ENCODE measurements at regions not wholly inside any gene's neighbourhood (a gene's known extent, or its start where the extent isn't known, plus 50 kb on each side); places are given as distances from the start of the nearest gene placed in this dataset.

DNA sequence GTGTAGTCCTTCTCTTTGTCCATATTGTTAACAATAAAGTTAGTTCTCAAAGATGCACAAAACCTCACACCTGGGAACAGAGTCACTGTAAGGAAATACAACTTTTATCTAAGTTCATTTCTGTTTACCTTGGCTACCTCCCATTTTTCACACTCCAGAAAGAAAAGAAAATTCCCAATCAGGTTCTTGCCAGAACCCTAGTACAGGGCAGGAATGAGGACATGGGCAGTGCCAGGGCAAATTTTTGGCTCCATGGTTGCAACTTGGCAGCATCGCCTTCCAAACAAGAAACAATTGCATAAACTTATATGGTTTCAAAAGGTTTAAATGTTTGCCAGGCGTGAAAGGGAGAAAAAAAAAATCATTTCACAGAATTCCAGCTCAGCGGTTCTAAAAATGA is 296.3 kb upstream of the PRKD1 start:
- no peaks in the 10 kb centered on the region for H3K79me2 ChIP-seq (ENCODE audit: control insufficient read depth, insufficient read depth, low read length)
- no peaks in the 10 kb centered on the region for H3K9me3 ChIP-seq (replicated peaks; ENCODE audit: control insufficient read depth, insufficient read depth, low read length)
- ATAC-seq (no peak), DNase-seq (ENCODE audit: low read depth, low spot score) (no peak), FAIRE-seq (no peak)
- no peak overlapping the region for H3K4me3 ChIP-seq
- H3K9ac ChIP-seq (ENCODE audit: control insufficient read depth, insufficient read depth, low read length): no peak overlapping the region
- POLR2A ChIA-PET: no interaction called here
- H3K27me3 ChIP-seq (replicated peaks in 1 of 2; ENCODE audit: control insufficient read depth in 2 of 2, insufficient read depth in 2 of 2, low read length in 1 of 2): no peaks in the 10 kb centered on the region
- intact Hi-C loops (cut with micrococcal nuclease; ENCODE audit: unreplicated experiment) (no loop called here), in situ Hi-C loops (cut with MboI) (no loop called here)
- H4K20me1 ChIP-seq (ENCODE audit: control insufficient read depth, insufficient read depth): no peaks in the 10 kb centered on the region
- H3K4me2 ChIP-seq (ENCODE audit: control insufficient read depth, insufficient read depth): no peak overlapping the region
- H3K36me3 ChIP-seq (ENCODE audit: control insufficient read depth in 2 of 2, insufficient read depth in 2 of 2, low read length in 1 of 2): no peaks in the 10 kb centered on the region
- BruUV-seq (replicated peaks): no TSS peak
- SMC1A ChIA-PET (ENCODE audit: uncharacterized antibody, unreplicated experiment): no interaction called here
- RAD21 ChIA-PET (ENCODE audit: unreplicated experiment): no interaction called here
- H2AFZ ChIP-seq (ENCODE audit: control insufficient read depth, low read depth, low read length): no peak overlapping the region
- CTCF ChIA-PET: interaction anchor here (1.9 to 2.7 kb wide), 2 partner anchors 9 to 47 kb away, joined by 8 to 10 read pairs; no protein-coding TSS in a partner anchor
- H3K27ac ChIP-seq (ENCODE audit: control insufficient read depth, insufficient read depth): no peak overlapping the region
- WGBS (ENCODE audit: insufficient coverage, insufficient replicate concordance, low lambda C conversion rate, missing lambda C conversion rate): 29% methylated on average over 3 of the region's 3 CpGs
- no peaks in the 10 kb centered on the region for H3K4me1 ChIP-seq (ENCODE audit: control insufficient read depth, insufficient read depth, low read length)
- TF ChIP-seq DPF2 (IDR thresholded peaks at IDR 0.05) (no peak), CREB1 (IDR thresholded peaks at IDR 0.05; ENCODE audit: low read depth) (no peak), CHD2 (IDR thresholded peaks at IDR 0.05; ENCODE audit: borderline replicate concordance, low read depth, low read length) (no peak), BACH1 (IDR thresholded peaks at IDR 0.05; ENCODE audit: borderline replicate concordance) (no peak), HDAC6 (IDR thresholded peaks at IDR 0.05; ENCODE audit: unreplicated experiment) (no peak), NR2C1 (IDR thresholded peaks at IDR 0.05) (no peak), JUNB (IDR thresholded peaks at IDR 0.05) (no peak), HDGF (IDR thresholded peaks at IDR 0.05) (no peak), ZZZ3 (IDR thresholded peaks at IDR 0.05; ENCODE audit: control insufficient read depth, insufficient read length, low read depth) (no peak), POLR2A (IDR thresholded peaks at IDR 0.05; ENCODE audit: low read depth, low read length) (no peak), NFYA (IDR thresholded peaks at IDR 0.05; ENCODE audit: borderline replicate concordance, low read depth, low read length) (no peak), RCOR1 (conservative IDR thresholded peaks at IDR 0.05; ENCODE audit: low read depth, low read length) (no peak), SPI1 (IDR thresholded peaks at IDR 0.05; ENCODE audit: borderline replicate concordance, insufficient read depth, low read depth, low read length) (no peak)
- TF ChIP-seq, protein P1, sequence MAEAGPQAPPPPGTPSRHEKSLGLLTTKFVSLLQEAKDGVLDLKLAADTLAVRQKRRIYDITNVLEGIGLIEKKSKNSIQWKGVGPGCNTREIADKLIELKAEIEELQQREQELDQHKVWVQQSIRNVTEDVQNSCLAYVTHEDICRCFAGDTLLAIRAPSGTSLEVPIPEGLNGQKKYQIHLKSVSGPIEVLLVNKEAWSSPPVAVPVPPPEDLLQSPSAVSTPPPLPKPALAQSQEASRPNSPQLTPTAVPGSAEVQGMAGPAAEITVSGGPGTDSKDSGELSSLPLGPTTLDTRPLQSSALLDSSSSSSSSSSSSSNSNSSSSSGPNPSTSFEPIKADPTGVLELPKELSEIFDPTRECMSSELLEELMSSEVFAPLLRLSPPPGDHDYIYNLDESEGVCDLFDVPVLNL (IDR thresholded peaks at IDR 0.05; ENCODE audit: low read depth, low read length): no peak
- TF ChIP-seq, protein P2, sequence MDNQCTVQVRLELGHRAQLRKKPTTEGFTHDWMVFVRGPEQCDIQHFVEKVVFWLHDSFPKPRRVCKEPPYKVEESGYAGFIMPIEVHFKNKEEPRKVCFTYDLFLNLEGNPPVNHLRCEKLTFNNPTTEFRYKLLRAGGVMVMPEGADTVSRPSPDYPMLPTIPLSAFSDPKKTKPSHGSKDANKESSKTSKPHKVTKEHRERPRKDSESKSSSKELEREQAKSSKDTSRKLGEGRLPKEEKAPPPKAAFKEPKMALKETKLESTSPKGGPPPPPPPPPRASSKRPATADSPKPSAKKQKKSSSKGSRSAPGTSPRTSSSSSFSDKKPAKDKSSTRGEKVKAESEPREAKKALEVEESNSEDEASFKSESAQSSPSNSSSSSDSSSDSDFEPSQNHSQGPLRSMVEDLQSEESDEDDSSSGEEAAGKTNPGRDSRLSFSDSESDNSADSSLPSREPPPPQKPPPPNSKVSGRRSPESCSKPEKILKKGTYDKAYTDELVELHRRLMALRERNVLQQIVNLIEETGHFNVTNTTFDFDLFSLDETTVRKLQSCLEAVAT (IDR thresholded peaks at IDR 0.05): no peak
- TF ChIP-seq, protein P3, sequence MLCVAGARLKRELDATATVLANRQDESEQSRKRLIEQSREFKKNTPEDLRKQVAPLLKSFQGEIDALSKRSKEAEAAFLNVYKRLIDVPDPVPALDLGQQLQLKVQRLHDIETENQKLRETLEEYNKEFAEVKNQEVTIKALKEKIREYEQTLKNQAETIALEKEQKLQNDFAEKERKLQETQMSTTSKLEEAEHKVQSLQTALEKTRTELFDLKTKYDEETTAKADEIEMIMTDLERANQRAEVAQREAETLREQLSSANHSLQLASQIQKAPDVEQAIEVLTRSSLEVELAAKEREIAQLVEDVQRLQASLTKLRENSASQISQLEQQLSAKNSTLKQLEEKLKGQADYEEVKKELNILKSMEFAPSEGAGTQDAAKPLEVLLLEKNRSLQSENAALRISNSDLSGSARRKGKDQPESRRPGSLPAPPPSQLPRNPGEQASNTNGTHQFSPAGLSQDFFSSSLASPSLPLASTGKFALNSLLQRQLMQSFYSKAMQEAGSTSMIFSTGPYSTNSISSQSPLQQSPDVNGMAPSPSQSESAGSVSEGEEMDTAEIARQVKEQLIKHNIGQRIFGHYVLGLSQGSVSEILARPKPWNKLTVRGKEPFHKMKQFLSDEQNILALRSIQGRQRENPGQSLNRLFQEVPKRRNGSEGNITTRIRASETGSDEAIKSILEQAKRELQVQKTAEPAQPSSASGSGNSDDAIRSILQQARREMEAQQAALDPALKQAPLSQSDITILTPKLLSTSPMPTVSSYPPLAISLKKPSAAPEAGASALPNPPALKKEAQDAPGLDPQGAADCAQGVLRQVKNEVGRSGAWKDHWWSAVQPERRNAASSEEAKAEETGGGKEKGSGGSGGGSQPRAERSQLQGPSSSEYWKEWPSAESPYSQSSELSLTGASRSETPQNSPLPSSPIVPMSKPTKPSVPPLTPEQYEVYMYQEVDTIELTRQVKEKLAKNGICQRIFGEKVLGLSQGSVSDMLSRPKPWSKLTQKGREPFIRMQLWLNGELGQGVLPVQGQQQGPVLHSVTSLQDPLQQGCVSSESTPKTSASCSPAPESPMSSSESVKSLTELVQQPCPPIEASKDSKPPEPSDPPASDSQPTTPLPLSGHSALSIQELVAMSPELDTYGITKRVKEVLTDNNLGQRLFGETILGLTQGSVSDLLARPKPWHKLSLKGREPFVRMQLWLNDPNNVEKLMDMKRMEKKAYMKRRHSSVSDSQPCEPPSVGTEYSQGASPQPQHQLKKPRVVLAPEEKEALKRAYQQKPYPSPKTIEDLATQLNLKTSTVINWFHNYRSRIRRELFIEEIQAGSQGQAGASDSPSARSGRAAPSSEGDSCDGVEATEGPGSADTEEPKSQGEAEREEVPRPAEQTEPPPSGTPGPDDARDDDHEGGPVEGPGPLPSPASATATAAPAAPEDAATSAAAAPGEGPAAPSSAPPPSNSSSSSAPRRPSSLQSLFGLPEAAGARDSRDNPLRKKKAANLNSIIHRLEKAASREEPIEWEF (IDR thresholded peaks at IDR 0.05; ENCODE audit: insufficient replicate concordance, low read depth, low read length): no peak

All from GM12878 (cell line).